ENCODE measurements at regions not wholly inside any gene's neighbourhood (a gene's known extent, or its start where the extent isn't known, plus 50 kb on each side); places are given as distances from the start of the nearest gene placed in this dataset.

GRCh38 chr6:122026582-122027369 lies 372.7 kb upstream of the HSF2 start:
- H3K4me3 ChIP-seq (ENCODE audit: low read depth, low read length), result no peak overlapping the region
- DNase-seq (ENCODE audit: low read depth), result peak; percentile 27
- no peak for TF ChIP-seq CTCF (conservative IDR thresholded peaks at IDR 0.05; ENCODE audit: low read depth, low read length)

- TF ChIP-seq CTCF (conservative IDR thresholded peaks at IDR 0.05; ENCODE audit: low read depth, low read length), result no peak
- H3K4me3 ChIP-seq (ENCODE audit: low read depth, low read length), result no peak overlapping the region
- DNase-seq (ENCODE audit: low read depth), result no peak
These were observed 370.4 kb upstream of the HSF2 start for GRCh38 chr6:122028933-122029522.

- no peak overlapping the region for H3K4me3 ChIP-seq (ENCODE audit: low read depth, low read length)
- peak; percentile 86 for DNase-seq (ENCODE audit: low read depth)
- peak; percentile 68 for TF ChIP-seq CTCF (conservative IDR thresholded peaks at IDR 0.05; ENCODE audit: low read depth, low read length)
These were observed 365.8 kb upstream of the HSF2 start for GRCh38 chr6:122033564-122034181.

GRCh38 chr6:122035173-122035572 lies 364.3 kb upstream of the HSF2 start:
- no peak for DNase-seq (ENCODE audit: low read depth)
- H3K4me3 ChIP-seq (ENCODE audit: low read depth, low read length), result no peak overlapping the region
- TF ChIP-seq CTCF (conservative IDR thresholded peaks at IDR 0.05; ENCODE audit: low read depth, low read length), result no peak

GRCh38 chr6:122040261-122040660 lies 359.2 kb upstream of the HSF2 start:
- TF ChIP-seq CTCF (conservative IDR thresholded peaks at IDR 0.05; ENCODE audit: low read depth, low read length), result no peak
- no peak overlapping the region for H3K4me3 ChIP-seq (ENCODE audit: low read depth, low read length)
- DNase-seq (ENCODE audit: low read depth), result no peak

GRCh38 chr6:122042380-122042779 lies 357.1 kb upstream of the HSF2 start:
- H3K4me3 ChIP-seq (ENCODE audit: low read depth, low read length), result no peak overlapping the region
- no peak for DNase-seq (ENCODE audit: low read depth)
- TF ChIP-seq CTCF (conservative IDR thresholded peaks at IDR 0.05; ENCODE audit: low read depth, low read length), result no peak

Measured in choroid plexus epithelial cell (primary cell).